Endothelial cell of hepatic sinusoid (primary cell): ENCODE measurements at regions not wholly inside any gene's neighbourhood (a gene's known extent, or its start where the extent isn't known, plus 50 kb on each side); places are given as distances from the start of the nearest gene placed in this dataset.

ENCODE experiments used
- in situ Hi-C: cut with HindIII; loops from 2 replicates; pipeline ENCODE4 v1.10.0; 2017; ENCODE audit warnings: low sequenced_read_pairs

DNA sequence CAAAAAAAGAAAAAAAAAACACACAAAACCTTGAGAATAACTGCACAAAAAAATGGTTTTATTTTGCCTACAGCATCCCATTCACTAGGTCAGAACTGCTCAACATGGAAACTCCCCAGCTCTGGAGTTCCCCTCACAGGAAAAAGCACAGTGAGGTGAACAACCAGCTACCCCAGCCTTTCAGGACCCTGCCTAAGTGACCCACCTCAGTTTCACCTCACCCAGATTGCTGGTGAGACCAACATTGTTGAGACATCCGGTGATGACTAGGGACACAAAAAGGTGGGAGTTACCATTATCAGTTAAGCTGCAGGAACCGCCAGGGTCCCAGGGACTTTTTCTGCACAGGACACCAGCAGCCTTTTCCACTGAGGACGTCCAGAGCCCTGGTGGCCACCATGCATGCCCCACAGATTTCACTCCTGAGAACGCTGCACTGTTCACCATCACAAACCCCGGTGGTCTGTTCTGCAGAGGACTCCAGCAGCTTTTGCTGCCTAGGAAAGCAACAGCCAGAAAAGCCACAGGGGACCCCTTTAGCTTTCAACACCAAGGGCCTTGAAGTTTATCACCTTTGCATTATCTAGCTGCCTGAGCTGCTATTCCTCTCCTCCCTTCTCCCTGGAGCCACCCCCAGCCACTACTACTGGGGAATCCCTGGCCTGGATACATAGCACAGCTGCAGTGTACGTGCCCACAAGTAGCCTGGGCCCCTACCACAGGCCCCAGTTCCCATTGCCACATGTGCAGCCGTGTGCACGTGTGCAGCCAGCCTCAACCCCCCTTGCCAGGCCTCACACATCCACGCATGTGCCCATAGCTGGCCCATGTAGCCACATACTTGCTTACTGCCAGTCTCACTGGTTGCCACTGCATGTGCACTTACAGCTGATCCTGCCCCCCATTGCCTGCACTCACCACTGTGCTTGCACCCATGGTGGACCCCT is 62.5 kb upstream of the FAR2 start:
- in situ Hi-C loops, result no loop called here

- in situ Hi-C loops, result no loop called here
Measured at GRCh38 chr12:29088611-29089219, 60.4 kb upstream of the FAR2 start.
